ENCODE measurements at regions not wholly inside any gene's neighbourhood (a gene's known extent, or its start where the extent isn't known, plus 50 kb on each side); places are given as distances from the start of the nearest gene placed in this dataset.
"Not testable (repeated sequence)": the region's sequence is repeated elsewhere in the genome, so short reads cannot be mapped to it uniquely, and the experiment has no call there.

DNA sequence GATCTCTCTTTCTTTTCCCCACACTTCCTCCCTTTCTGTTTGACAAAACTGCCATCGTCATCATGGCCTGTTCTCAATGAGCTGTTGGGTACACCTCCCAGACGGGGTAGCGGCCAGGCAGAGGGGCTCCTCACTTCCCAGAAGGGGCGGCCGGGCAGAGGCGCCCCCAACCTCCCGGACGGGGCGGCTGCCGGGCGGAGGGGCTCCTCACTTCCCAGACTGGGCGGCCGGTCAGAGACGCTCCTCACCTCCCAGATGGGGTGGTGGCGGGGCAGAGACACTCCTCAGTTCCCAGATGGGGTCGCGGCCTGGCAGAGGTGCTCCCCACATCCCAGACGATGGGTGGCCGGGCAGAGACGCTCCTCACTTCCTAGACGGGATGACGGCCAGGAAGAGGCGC lies 184.3 kb upstream of the FRMD6 start:
- DNase-seq (ENCODE audit: low read depth in 2 of 3, low spot score in 2 of 3), result not testable (repeated sequence)

DNA sequence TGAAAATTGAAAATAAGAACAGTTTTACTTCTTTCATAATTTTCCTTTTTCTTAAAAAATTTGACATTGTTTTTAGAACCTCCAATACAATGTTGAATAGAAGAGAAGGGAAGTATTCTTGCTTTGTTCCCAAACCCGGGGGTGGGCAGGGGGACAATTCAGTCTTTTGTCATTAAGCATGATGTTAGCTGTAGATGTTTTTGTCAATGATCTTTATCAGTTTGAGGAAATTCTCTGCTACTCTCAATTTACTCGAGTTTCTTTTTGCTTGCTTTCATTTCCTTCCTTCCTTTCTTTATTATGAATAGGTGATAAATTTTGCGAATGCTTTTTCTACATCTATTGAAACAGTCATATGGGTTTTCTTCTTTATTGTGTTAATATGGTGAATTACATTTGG lies 183.2 kb upstream of the FRMD6 start:
- no peak for DNase-seq (ENCODE audit: low read depth in 2 of 3, low spot score in 2 of 3)

DNA sequence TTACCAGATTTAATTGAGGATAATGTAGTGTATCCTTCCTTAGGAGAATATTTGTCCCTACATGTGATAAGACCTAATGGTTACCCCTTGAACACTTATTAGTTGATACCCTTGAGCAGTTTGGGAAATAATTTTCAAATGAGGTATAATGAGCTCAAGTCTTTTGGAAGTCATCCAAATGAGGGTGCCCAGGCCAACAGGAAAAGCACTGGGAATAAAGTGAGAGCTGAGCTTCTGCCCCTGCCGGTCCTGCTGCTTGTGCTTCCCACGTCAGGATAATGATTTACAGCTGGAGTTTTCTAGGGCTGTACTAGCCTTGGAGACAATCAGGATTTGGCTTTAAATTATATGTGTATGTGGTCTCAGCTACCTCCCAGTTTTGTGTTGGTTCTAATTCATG lies 178.8 kb upstream of the FRMD6 start:
- no peak for DNase-seq (ENCODE audit: low read depth in 2 of 3, low spot score in 2 of 3)

DNA sequence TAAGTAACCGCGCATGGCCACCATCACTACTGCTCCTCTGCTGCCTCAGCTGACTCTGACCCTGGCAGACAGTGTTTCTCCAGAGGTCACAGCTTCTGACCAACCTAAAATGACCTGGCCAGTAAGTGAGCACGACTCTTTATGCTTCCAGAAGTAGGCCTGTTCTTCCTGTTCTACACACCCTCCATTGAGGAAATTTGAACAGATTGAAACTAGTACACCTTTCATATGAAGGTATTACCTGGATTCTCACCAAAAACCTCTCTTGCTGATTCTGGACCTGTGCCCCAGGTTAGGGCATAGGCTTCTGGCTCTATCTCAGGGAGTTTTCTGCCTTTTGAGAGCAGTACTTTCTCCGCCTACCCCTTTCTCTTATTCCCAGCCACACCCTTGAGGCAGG lies 178.4 kb upstream of the FRMD6 start:
- DNase-seq (ENCODE audit: low read depth in 2 of 3, low spot score in 2 of 3), result no peak

DNA sequence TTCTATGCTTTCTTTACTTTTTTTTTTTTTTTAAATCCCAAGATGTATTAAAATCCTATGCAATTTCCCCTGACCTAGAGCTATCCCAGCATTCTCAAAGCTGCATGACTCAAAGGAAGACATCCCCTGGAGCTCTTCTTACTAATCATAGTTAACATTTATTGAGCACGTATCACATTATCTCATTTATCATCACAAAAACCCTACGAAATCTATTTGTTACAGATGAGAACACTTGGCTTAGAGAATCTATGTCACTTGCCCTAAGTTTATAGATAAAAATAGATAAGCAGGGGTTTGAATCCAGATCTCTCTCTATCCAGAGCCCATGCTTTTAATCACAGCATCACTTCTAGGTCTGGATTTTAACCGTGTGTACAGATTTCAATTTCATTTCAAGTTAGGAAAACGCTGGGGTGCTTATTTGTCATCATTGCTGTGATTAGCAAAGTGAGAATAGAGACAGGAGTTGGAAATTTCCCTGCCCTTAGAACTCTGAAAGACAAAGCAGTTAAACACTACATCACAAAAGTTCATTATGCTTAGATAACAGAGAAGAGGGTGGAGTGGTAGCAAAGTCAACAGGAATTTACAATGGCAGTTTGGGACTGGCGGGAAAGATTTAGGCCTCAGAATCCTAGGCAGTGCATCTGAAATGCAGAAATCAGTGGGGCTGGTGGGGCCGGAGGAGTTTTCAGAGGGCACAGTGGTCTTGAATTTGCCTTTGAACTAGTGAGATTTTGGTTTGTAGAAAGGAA lies 177.7 kb upstream of the FRMD6 start:
- DNase-seq (ENCODE audit: low read depth in 2 of 3, low spot score in 2 of 3), result no peak

DNA sequence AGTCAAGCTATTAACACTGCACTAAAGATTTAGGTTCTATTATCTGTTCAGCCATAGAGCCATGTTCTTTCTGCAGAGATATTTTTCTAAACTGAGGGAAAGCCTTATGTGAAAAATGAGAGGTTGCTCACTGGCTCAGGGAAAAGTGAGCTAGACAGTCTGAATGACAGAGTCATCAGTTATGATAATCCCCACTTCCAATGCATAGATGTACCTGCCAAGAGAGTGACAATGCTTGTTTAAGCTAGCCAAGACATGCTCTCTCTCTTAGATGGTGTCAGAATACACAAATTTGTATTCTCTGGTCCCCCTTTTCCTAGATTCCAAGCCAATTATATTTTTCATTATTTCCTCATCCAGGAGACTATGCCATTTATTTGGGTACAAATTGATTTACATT lies 176.9 kb upstream of the FRMD6 start:
- DNase-seq (ENCODE audit: low read depth in 2 of 3, low spot score in 2 of 3), result no peak

DNA sequence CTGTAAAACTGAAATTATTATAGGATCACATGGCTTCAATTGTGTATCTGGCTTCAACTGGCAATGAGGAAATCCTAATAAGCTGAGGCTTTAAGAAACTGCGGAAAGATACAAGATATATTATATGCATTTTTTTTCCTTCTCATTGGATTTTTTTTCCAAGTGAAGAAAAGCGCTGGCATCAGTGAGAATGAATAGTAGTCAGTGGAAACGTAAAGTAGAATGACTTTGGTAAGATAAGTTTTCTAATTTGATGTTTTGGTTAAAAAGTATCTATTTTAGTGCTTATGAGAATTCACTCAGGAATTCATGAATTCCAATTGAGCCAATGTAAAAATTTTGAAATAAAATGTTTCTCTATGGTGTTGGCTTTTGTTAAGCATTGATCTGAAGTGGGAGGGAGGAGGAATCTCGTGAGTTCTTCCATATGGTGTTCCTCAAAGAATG lies 173.5 kb upstream of the FRMD6 start:
- DNase-seq (ENCODE audit: low read depth in 2 of 3, low spot score in 2 of 3), result no peak

DNA sequence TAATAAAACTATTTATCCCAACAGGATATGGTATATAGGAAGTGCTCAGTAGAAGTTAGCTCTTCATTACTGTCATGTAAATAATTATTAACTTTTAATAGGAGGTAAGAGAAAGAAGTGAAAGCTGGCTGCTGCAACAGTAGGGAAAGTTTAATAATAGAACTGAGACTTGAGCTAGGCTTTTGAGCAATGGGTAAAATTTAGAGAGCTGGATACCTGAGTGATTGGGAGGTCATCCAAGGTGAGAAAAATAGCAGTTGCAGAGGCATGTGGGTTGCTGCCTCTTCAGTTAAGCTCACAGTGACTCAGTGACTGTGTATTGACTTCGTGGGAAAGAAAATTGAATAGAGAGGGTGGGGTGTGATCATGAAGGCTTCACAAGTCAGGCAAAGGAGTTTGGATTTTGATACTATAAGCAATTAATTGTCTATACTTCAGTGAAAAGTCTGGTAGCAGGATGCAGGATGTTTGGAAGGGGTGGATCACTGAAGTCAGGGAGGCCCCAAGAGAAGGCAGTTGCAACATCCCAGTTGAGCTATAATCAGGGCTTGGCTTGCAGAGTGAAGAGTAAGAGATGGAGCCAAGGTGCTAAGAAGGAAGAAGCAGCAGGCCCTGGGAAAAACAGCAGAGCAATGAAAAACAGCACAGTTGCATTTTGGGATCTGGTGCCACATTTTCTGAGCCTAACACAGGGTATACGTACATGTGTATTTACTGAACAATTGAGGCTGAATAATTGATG lies 172.0 kb upstream of the FRMD6 start:
- DNase-seq (ENCODE audit: low read depth in 2 of 3, low spot score in 2 of 3), result no peak

DNA sequence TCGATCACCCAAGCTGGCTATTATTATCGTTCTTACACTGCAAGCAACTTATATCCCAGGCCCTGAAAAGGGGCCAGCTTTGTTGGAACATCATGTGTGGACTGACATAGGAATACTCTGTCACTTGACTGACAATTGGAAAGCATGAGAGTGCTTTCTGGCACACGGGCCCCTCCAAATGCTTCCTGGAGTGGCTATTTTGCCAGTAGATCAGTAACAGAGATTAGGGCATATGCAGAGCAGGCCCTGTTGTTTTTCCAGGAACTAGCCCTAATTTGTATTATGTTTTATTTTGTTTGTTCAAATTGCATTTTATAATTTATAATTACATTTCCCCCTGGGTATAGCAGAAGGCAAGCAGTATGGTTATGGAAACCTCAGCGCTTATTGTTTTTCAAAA lies 170.1 kb upstream of the FRMD6 start:
- DNase-seq (ENCODE audit: low read depth in 2 of 3, low spot score in 2 of 3), result no peak

DNA sequence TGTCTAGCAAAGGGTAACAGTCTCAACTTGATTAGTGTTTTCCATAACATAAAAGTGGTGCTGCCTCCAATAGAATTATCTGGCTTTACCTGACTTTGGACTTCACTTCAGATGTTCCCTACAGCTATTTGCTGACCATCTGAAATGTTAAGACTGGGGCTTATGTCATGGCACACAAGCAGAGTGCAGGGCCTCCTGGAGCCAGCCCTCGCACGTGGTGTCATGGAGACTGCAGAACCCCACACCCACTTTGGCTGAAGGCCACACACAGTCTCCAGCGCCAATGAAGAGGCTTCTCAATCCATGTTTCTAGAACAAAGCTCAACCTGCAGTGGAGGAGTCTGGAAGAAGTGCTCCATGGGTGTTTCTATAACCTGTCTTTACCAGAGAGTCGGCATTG lies 169.6 kb upstream of the FRMD6 start:
- DNase-seq (ENCODE audit: low read depth in 2 of 3, low spot score in 2 of 3), result no peak

DNA sequence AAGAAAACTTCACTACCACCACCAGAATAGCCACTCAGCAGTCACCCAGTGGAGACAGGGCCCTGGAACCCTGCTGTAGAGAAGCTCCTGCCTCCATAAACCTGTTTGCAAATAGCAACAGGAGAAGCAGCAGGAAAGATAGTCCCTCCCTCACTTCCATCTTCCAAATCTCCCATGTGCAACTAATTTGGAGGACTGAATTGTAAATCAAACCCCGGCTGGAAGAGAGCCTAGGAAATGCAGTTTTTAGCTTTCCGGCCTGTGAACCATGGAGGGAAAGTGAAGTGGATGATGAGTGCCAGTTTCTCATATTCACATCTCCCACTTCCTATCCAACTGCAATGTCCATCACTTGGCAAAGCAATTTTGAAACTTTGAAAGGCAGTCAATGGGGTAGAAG lies 167.2 kb upstream of the FRMD6 start:
- no peak for DNase-seq (ENCODE audit: low read depth in 2 of 3, low spot score in 2 of 3)

DNA sequence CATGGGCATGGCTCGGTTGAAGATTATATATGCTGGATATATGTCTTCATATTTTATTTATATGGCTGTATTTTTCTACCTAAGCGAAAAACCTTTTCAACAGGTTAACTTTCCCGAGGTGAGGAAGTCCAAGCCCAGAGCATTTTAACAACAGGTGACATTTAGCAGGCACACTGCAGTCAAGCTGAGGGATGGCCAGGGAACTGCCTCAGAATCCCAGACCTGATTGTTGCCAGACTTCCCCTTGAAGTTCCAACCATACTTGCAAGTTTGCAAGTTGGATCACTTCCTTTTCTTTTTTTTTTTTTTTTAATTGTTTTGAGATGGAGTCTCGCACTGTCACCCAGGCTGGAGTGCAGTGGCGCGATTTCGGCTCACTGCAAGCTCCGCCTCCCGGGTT lies 166.0 kb upstream of the FRMD6 start:
- no peak for DNase-seq (ENCODE audit: low read depth in 2 of 3, low spot score in 2 of 3)

DNA sequence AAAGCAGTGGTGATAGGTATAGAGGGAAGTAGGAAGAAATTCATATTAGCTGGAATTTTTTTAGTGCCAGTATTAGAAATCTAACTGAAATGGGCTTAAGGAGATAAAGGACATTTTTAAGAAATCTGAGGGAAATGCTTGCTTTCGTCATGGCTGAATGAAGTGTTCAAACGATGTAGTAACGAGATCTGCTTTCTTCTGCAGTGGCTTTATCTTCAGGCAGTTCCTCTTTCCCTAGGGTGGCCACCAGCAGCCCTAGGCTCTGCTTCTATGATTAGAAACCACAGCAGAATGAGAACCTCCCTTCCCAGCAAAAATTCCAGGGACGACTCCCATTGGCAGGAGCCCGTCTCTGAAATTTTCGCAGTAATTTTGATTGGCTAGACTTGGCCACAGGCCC lies 163.9 kb upstream of the FRMD6 start:
- peak in 1 of 3 donors; percentile 3 for DNase-seq (ENCODE audit: low read depth in 2 of 3, low spot score in 2 of 3)

DNA sequence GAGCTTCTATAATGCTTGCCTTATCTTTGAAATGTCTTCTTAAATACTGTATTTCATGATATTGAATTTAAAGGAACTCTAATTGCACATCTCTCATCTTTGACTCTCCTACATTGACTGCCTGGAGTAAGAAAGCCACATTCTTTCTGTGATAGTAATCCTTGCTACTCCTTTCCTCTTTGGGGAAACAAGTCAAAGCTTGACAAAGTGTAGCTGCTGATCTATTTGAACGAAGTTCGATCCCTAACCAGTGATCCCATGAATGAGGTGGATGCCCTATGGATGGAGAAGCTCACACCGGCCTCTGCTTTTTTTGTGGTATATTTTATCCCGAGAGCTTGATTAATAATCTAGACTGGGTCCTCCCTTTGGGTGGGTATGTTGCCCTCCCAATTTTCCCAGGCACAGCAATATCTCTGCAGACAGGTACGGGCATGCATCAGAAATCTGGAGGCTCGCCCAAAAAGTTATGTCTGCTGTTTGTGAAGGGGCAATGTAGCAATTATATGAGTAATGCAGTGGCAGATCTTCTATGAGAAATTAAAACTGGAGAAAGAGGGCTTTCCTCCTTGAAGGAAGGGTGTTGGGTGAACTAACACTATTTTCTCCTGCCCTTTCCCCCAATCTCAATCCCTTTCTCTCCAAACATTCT lies 163.0 kb upstream of the FRMD6 start:
- DNase-seq (ENCODE audit: low read depth in 2 of 3, low spot score in 2 of 3), result no peak

DNA sequence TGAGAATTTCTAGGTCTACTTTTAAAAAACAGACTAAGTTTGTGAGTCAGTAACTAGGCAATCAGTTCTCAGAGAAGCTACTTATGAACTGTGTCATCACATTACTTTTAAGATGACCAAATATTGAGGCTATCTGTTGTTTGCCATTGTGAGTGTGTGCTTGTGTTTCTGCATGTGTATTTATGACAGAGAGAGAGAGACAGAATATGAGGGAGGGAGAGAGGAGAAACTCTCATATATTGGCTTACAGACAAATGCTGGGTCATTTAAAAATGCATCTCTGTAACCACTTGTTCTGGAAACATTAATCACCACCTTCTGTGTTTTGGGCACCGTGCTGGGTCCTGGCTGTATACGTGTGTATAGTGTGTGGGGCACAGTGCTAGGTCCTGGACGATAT lies 161.5 kb upstream of the FRMD6 start:
- DNase-seq (ENCODE audit: low read depth in 2 of 3, low spot score in 2 of 3), result no peak

DNA sequence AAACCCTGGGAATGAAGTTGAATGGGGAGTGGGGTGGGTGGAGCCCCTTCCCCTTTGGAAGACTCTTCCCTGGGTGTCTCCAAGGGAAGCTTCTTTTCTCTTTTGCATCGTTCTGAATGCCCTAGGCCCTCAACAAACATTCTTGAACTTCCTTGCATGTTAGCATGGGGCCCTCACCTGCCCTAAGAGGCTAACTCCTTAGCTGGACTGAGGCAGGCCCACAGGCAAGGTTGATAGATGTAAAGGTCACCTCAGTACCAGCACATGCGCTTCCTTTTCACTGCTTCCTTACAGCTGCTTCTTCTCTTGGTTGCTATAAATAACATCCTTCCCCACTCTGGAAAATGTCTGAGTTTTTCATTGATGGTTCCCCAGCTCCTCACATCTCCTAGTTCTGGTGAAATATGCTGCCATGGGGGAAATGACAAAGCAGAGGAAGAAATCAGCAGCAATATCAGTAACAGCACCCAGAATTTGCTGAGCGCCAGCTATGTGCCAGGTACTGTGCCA lies 160.6 kb upstream of the FRMD6 start:
- DNase-seq (ENCODE audit: low read depth in 2 of 3, low spot score in 2 of 3), result no peak

DNA sequence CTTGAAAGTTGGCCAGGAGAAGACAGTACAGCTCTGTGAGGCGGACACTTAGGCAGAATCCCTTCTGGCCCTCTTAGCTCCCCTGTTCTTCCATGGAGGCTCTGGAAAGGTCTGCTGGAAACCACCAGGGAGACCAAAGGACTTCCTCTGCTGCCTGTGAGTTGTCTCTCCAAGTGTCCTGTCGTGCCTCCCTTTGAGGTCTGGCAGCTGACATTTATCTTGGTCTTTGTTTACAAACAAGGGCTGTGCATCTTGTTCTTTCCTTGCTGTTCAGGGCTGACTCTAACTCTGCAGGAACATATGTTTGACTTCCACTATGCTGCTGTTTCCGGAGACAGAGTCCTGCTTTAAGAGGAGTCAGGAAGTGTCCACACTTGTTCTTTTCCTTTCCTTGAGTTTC lies 159.9 kb upstream of the FRMD6 start:
- DNase-seq (ENCODE audit: low read depth in 2 of 3, low spot score in 2 of 3), result no peak

DNA sequence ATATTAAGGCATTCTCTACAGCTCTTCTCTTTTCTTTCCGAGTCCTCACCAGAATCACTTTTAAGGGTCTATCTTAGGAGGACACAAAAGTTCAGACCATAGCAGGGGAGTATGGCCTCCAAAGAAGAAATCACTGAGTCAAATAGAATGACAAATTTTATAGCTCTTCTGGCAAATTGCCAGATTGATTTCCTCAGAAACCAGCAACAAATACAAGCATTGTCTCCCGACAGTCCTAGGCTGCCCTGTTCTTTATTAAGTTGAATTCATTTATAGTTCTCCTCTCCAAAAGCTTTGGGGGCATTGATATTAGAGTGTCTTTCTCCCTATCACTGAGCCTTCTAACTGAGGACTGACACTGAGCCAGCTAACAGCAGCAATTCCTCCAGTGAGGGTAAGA lies 156.4 kb upstream of the FRMD6 start:
- DNase-seq (ENCODE audit: low read depth in 2 of 3, low spot score in 2 of 3), result no peak

DNA sequence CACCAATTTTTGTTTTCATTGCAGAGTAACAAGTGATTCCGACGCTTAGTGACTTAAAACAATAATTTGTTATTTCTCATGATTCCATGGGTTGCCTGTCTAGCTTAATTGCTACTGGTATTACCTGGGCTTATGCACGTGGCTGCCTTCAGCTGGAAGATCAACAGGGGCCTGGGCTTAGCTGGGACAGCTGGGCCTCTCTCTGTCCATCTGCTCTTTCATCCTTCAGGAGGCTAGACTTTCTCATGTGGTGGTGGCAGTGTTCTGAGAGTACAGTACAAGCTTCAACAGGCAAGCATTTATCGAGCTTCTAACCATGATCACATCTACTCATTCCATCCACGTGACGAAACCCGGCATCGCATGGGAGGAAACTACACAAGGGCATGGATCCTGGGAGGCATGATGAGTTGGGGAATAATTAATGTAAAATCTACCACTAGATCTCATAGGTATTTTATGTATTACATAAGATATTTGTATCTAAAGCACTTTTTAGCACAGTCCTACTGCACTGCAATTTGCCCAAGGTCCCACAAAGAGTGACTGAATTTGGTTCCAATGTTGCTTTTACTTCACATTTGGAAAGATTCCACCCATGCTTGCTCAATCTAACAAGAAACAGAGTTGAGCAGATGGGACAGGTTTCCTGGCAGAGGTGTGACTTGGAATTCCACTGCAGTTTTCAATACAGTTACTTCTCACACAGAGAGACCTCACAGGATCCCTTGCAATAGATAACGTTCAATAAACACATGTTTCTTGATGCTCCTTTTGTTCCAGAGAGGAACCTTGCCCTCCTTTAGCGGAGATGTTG lies 153.1 kb upstream of the FRMD6 start:
- no peak for DNase-seq (ENCODE audit: low read depth in 2 of 3, low spot score in 2 of 3)

DNA sequence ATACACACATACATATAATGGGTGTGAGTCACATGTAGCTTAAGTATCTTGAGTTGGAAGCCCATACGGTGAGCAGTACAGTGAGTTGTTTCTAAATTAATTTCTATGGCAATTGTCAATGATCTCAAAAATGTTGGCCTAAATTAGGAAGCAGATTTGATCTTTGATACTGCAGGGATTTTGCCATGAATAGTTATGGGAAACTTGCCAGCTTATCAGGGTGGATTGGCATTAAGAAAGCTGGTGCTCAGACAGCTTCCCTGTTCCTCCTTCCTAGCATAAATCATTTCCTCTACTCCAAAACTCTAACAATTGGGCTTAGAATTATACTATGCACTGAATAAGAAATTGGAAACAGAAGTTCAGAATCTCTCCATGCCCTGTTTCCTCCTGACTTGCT lies 150.9 kb upstream of the FRMD6 start:
- no peak for DNase-seq (ENCODE audit: low read depth in 2 of 3, low spot score in 2 of 3)

DNA sequence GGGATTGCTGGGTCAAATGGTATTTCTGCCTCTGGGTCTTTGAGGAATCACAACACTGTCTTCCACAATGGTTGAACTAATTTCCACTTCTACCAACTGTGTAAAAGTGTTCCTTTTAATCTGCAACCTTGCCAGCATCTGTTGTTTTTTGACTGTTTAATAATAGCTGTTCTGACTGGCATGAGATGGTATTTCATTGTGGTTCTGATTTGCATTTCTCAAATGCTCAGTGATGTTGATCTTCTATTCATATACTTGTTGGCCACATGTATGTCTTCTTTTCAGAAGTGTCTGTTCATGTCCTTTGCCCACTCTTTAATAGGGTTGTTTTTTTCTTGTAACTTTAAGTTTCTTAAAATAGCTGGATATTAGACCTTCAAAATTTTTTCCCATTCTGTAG lies 150.0 kb upstream of the FRMD6 start:
- no peak for DNase-seq (ENCODE audit: low read depth in 2 of 3, low spot score in 2 of 3)
